ENCODE measurements at regions not wholly inside any gene's neighbourhood (a gene's known extent, or its start where the extent isn't known, plus 50 kb on each side); places are given as distances from the start of the nearest gene placed in this dataset.

- no peak for DNase-seq (ENCODE audit: low read depth)
- no peak for TF ChIP-seq CTCF (conservative IDR thresholded peaks at IDR 0.05; ENCODE audit: low read length)
- no peak overlapping the region for H3K4me3 ChIP-seq (ENCODE audit: low read length)
These were observed 58.9 kb downstream of the IRX1 start for GRCh38 chr5:3654515-3654914.

GRCh38 chr5:3656803-3657202 is 61.2 kb downstream of the IRX1 start:
- no peak overlapping the region for H3K4me3 ChIP-seq (ENCODE audit: low read length)
- DNase-seq (ENCODE audit: low read depth), result no peak
- TF ChIP-seq CTCF (conservative IDR thresholded peaks at IDR 0.05; ENCODE audit: low read length), result no peak

GRCh38 chr5:3657364-3658022 is 61.9 kb downstream of the IRX1 start:
- no peak for TF ChIP-seq CTCF (conservative IDR thresholded peaks at IDR 0.05; ENCODE audit: low read length)
- no peak for DNase-seq (ENCODE audit: low read depth)
- H3K4me3 ChIP-seq (ENCODE audit: low read length), result no peak overlapping the region

- no peak for DNase-seq (ENCODE audit: low read depth)
- no peak for TF ChIP-seq CTCF (conservative IDR thresholded peaks at IDR 0.05; ENCODE audit: low read length)
- no peak overlapping the region for H3K4me3 ChIP-seq (ENCODE audit: low read length)
These were observed 63.3 kb downstream of the IRX1 start for GRCh38 chr5:3658929-3659328.

- DNase-seq (ENCODE audit: low read depth), result peak; percentile 9
- no peak for TF ChIP-seq CTCF (conservative IDR thresholded peaks at IDR 0.05; ENCODE audit: low read length)
- H3K4me3 ChIP-seq (ENCODE audit: low read length), result no peak overlapping the region
These were observed 64.3 kb downstream of the IRX1 start for GRCh38 chr5:3659907-3660306.

GRCh38 chr5:3660630-3661029 is 65.0 kb downstream of the IRX1 start:
- DNase-seq (ENCODE audit: low read depth), result no peak
- H3K4me3 ChIP-seq (ENCODE audit: low read length), result no peak overlapping the region
- TF ChIP-seq CTCF (conservative IDR thresholded peaks at IDR 0.05; ENCODE audit: low read length), result no peak

- H3K4me3 ChIP-seq (ENCODE audit: low read length), result peak overlapping the region; percentile 29
- DNase-seq (ENCODE audit: low read depth), result no peak
These were observed 66.2 kb downstream of the IRX1 start for GRCh38 chr5:3661755-3662296.

More at GRCh38 chr5:3661755-3662296, 66.2 kb downstream of the IRX1 start:
- TF ChIP-seq CTCF (conservative IDR thresholded peaks at IDR 0.05; ENCODE audit: low read length), result no peak

Measured in AG10803 (cell line).